RKO (cell line): ENCODE measurements at regions not wholly inside any gene's neighbourhood (a gene's known extent, or its start where the extent isn't known, plus 50 kb on each side); places are given as distances from the start of the nearest gene placed in this dataset.

Source experiments
- DNase-seq: peaks from one replicate; pipeline ENCODE4 v3.0.0-alpha.2; 2016; ENCODE audit warnings: low spot score

DNA sequence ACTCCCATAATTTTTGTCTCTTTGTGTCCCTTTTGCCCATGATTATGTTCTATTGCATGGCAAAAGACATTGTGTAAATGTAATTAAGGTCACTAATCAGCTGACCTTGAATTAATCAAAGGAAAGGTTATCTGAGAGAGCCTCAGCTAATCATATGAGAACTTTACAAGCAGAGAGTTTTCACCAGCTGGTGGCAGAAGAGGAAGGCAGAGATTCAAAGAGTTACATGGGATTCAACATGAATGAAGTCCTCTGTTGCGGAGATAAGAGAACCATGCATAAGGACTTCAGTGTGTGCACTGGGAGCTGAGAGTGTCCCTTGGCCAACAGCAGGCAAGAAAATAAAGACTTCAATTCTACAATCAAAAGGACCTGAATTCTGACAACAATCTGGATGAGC lies 494.1 kb upstream of the ARID1B start:
- no peak for DNase-seq

DNA sequence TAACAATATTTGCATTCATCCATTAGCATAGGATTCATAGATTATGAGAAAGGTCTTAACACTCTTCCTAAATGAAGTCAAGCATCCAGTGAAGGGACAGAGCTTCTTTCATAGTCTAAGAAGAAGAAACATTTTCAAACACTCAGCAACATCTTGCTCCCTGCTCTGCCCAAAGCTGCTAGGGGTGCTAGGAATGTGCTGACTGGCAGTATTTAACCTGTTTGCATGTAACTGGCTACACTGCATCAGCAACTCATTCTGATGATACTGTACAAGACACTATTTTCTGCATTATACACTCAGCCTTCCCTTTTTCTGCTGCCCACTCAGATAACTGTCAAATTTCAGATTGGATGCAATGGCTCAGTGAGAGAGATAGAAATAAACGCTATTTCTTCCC lies 495.1 kb upstream of the ARID1B start:
- no peak for DNase-seq

DNA sequence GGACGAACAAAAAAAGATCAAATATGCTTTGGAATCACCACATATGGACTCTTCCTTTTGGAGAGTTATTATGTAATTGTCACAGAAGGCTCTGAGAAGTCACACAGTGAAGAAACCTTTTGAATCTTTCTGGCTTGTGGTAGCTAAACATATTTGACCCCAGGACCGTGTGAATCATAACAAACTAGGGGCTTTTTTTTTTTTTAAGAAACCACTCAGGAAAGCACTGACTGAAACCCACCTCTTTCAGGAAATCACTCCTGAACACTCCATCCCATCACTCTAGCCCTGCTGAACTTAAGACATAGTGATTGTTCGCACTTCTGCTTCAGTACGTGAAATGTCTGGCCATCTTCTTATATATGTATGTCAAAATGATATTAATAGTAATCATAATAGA lies 495.9 kb upstream of the ARID1B start:
- no peak for DNase-seq

DNA sequence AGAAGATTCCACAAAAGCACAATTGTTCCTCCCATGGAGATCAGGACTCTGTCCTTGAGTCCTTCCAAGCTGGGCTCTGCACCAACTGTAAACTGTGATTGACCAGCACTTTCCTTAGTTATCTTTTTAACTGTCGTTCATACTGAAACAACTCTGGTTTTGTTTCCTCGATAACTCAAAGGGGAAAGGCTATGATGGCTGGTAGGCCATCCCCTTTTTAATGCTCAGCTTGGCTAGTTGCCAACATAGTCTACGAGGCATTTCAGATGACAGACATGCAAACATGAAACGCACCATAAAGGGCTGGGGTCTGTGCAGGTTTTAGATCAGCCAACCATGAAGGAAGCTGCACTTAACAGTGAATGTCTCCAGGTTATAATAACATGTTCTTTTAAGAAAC lies 497.1 kb upstream of the ARID1B start:
- no peak for DNase-seq

DNA sequence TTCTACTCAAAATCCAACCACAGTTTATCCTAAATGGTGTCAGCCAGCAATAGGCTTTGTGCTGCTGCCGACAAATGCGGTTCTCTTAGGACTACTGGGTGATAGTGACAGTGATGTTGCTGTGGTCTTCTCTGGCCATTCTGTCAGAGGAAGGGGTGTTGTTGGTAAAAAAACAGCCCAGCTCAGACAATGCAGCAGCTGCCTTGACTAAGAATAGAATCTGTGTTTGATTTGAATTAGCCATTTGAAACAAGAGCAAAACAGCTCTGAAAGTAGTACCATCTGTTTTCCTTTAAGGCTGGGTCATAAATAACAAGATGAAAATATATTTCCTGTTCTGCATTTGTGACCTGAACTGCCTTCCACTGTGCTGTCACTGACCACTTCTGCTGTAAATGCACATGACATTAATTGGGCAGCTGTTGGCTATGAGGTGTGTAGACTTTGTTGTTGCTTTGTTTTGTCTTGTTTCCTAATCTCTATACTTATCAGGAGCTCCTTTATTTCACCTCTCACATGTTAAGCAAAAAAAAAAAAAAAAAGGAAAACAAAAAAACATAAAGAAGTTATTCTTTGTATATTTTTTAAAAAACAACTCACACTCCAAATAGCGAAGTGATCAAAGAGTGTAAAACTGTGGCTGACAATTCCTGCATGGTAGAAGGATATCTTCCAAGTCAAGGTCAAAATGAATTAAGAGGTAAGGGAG lies 497.8 kb upstream of the ARID1B start:
- DNase-seq: no peak

DNA sequence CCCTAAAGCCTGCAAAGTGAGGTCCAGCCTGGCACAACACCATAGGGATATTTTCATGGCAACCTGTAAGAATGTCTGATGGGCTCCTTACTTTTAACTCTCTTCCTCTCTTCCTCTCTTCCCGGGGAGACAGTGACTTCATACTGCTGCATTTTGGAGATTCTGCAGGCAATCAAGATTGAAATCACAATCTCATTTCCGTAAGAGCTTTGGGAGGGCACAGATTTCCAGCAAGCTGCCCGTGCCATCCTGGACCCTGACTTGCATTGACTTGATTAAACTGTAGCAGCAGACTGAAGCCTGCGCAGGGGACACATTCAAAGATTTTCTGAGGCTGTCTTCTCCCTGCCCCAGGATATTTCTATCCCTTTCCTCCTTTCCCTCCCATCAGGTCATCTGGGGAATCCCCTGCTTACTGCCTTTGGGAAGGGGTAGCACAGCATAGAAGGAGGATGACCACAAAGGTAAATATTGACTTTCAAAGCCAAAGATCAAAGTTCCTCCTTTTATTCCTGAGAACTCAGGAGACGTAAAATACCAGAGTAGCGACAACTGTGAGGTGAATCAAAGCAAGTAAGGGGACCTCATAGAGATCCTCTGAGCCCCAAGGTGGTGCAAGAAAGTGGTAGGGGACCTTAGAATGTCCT lies 504.0 kb upstream of the ARID1B start:
- no peak for DNase-seq

DNA sequence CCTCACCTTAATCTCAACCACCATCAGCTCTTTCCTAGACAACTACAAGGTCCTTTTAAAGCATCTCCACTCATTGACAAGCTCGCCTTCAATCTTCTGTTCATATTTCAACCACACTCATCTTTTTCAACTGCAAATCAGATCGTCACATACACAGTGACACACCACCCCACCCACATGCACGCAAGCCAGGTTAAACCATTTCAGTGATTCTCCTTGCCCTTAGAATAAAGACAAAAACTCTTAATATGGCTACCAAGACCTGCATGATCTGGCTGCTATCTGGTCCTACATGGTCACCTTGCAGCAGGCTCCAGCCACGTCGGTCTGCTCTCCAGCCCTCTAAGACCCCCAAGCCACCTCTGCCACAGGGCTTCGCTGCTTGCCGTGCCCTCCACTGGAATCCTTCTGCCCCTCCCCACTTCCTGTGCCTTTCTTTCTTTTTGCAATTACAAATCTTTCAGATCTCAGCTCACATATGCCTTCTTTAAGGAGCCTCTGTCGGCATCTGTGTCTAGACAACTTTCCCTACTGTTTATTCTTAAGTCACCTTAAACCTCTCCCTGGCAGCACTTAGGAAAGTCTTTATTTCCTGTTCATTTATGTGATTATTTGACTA lies 507.3 kb upstream of the ARID1B start:
- DNase-seq: no peak

DNA sequence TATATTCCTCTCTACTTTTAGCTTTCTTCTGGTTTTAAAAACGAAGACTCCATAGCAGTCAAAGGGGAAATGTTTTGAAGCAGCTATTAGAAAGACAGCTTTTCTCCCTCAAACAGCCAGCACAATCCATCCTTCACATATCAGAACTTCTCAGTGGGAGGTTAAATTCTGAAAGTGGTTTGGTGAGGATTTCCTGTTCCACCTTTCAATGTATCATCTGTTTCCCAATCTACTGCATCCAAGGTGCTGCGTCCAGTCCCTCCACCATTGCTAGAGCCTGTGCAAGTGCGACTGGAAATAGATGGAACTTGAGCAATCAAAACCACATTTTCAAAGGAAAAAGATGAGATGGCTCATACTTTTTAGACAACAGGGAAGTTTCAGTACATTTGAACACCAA lies 508.3 kb upstream of the ARID1B start:
- no peak for DNase-seq

DNA sequence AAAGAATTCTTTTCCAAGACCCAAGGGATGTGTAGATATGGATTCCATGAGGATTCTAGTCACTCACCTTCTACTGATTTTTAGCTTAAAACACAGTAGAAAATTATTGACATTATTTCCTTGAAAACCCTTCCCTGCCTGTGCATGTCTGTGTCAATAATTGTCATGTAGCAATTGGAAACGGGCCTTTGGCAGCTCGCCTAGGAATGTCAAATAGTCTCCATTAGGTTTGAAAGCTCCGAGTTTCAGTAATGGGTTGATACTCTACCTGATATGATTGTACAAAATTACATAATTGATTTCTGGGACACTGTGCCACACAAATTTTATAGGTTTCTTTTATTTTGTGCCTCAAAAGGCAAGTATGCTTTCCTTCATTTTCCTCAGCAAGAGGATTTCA lies 515.2 kb upstream of the ARID1B start:
- DNase-seq: no peak

DNA sequence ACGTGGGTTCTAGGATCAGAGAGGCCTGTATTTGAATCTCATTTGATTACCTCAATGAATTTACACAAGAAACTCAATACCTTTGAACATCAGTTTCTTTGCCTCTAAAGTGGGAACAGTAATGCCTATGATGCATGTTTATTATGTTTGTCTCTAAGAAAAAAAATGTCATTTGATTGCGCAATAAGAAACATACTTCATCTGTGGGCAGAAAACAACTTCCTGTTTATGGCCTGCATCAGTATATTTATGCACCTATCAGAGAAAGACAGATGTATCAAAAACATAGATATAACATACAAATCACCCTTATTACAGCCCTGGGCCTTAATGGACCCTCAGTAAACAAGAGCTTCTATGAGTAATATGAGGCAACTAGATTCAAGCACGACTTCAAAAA lies 516.4 kb upstream of the ARID1B start:
- no peak for DNase-seq

DNA sequence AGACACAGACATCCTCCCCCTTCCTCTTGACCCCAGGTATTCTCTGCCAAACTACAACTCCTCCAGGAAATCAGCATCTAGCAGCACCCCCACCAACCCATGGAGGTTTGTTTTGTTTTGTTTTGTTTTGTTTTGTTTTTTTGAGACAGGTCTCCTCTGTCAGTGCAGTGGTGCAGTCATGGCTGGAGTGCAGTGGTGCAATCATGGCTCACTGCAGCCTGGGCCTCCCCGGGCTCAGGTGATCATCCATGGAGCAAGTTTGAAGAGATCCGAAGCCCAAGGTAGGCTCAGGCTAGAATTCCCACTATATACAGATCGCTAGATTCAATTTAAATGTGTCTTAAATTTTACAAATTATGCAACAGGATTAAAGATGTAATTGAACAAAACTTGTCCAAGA lies 518.2 kb upstream of the ARID1B start:
- no peak for DNase-seq

DNA sequence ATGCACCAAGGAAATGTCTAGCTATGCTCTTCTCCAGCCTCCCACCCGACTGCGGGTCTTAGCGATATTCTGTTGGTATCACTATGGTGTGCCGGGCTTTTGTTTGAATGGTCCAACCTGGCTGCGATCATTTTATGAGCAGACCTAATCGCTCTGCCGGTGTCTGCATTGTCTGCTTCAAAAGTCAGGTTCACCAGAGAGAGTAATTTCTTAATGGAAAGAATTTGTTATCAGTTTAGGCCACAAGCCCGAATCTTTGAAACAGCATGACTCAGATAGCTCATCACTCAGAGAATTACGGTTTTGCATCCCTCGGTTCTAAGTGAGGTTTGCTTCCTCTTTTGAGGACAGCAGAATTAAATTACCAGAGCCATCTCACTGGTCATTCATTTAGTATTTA lies 521.0 kb upstream of the ARID1B start:
- no peak for DNase-seq

DNA sequence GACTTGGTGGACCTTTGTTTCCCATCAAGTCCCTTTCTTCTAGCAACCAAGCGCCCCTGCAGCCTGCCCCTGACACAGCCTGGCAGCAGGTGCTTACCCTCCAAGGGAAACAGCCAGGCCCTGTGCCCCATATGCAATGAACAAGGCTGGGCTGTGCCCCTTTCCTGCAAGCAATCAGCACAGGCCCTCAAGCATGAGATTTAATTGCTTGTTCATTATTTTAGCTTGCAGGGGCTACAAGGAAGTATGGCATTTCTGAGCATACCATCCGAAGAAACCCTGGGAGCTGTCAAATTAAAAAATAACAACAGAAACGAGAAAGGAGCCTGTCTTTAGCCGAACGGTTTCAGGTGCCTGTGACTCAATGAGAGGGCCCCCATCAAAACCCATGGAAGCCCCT lies 522.9 kb upstream of the ARID1B start:
- no peak for DNase-seq

DNA sequence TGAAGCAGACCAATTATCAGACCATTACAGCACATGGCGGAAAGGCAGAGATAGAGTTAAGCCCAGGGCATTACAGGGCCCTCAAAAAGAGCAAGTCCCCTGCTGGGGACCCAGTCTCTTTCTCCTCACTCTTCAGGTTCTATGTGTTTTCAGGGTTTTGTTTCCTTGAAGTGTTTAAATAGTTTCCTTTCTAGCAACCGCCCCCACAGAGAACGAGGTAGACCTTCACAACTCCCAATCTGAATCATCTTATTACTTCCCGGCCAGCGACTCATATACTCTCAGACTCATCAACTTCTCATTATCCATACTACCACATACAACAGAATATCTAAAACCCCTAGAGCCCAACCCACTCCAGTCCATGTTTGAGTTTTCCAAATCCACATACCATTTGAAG lies 526.6 kb upstream of the ARID1B start:
- no peak for DNase-seq

DNA sequence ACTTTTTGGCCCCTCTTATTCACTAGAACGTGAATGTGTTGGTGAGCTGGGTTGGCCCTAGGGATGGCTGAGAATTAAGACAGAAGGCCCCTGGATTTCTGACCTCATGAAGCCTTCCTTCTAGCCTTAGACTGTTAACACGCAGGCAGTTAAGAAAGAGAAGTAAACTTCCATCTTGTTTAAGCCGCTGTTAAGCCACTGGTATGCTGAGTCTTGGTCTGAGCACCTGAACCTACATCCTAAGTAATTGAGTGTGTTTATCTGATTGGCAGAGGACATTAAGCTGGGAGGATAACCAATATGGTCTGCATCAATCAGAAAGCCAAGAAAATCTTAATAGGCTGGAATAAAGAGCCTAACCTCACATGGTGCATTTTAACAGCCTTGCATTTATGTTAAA lies 535.0 kb upstream of the ARID1B start:
- DNase-seq: no peak

DNA sequence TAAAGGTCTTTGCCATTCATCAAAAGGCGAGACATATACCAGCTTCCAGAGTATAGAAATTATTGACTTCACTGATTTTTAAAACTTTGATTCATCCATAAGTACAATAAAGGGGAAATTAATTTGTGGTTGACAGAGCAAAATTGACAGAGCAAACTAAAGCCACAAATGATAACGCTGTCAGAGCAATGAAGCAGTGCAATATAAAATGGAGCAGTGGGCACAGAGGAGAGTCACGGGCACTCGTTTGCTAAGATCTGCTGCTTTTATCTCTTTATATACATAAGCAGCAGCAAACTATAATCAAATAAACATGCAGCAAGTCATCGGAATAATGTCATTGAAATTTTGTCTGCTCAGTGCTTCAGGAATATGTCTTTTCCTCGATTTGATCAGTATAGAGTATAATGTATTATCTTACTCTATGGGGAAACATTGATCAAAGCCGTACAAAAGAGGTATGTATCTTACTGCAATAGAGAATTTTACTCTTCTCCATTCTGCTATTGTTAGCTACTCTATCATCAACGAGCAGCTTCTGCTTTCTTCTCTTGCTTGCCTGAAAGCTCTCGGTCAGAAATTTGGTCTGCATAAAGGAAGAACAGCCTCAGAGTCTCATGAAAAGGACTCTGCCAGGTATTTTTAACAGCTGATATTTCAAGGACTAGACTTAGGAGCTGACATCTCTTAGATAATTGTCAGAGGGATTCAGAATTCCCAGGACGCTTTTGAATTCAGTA lies 546.0 kb upstream of the ARID1B start:
- DNase-seq: no peak

DNA sequence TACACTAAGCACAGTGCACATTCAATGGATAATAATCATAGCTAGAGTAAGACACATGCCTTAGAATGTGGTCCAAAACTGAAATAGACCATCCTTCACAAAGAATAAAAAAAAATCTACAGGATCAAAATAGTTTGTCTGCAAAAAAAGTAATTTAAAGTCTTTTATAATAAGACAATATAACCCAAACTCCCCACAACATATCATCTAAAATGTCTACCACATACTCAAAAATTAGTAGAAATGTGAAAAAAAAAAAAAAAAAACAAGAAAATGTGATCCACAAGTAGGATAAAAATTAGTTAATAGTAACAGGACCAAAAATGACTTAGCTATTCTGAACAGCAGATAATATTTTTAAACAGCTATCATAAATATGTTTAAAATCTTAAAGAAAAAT lies 557.2 kb upstream of the ARID1B start:
- no peak for DNase-seq

DNA sequence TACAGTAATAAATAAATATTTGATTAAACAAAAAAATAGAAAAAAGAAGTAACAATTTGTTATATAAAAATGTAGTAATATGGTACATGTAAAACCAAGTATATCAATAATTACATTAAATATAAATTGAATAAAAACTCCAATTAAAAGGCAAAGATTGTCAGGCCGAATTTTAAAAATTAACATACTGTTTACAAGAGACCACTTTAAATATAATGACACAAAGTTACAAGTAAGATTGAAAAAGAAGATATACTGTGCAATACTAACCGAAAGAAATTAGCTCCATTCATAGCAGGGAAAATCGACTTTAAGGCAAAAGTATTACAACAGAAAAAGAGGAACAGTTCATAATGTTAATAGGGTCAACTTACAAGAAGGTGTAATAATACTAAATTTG lies 571.5 kb upstream of the ARID1B start:
- no peak for DNase-seq

DNA sequence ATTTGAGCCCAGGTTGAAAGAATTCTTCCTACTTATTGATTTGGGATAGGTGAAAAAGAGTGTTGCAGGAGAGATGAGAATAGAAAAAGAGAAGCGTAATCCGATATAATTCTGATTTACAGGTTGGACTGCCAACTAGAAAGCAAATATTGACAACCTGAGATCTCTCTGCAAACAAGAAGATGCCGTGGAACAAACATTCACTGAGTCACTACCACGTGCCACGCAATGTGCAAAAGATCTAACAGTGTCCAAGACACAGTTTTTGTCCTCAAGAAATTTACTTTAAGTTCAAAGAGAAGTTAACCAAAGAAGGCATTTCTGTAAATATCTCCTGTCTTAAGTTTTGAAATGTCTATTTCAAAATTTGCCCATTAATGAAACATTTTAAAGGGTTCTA lies 578.0 kb upstream of the ARID1B start:
- no peak for DNase-seq

DNA sequence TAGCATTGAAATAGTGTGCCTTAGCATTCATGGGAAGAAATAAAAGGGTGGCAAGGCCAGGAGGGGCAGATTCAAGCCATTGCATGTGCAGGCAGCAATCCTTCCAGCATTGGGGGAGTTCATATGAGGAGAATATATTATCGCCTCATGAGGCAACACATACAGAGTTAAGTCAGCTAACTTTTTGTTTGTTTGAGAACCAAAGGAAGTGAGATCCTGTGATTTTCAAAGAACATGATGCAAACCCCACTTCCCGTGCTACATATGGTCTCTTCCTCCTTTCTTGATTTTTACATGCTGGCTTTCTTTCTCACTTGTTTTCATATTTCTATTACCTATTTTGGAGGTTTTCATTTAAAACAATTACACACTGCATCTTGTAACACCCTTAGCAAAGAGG lies 579.7 kb upstream of the ARID1B start:
- DNase-seq: no peak

DNA sequence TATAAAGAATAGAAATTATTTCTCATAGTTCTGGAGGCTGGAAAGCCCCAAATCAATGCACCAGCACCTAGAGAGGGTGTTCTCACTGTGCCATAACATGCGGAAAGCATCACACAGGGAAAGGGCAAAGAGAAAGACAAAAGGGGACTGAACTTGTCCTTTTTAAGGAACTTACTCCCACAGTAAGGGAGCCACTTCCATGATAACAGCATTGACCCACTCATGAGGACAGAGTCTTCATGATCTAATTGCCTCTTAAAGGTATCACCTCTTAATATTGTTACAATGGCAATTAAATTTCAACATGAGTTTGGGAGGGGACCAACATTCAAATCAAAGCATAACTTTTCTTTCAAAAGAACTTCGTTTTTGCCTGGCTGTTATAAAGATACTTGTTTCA lies 582.2 kb upstream of the ARID1B start:
- no peak for DNase-seq

DNA sequence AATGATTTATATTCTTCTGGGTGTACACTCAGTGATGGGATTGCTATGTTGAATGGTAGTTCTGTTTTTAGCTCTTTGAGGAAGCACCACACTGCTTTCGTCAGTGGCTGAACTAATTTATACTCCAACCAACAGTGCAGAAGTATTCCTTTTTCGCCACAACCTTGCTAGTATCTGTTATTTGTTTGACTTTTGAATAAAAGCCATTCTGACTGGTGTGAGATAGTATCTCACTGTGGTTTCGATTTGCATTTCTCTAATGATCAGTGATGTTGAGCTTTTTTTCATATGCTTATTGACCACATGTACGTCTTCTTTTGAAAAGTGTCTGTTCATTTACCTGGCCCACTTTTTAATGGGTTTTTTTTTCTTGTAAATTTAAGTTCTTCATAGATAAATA lies 583.8 kb upstream of the ARID1B start:
- no peak for DNase-seq

DNA sequence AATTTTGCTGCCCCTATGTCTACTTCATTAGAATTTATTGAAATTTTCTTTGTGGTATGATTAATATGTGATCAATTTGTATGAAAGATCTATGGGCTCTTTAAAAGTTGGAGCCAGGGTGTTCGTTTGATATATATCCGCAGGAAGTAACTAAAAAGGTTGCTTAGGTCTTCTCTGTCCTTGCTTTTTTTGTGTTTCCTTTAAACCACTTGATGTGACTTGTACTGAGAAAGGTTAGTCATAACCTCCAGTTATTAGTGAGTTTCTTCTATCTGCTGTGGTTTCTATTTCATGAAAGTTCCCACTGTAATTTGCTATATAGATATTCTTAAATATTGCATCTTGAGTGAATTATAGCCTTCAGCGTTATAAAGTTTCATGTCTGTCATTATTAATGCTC lies 585.3 kb upstream of the ARID1B start:
- DNase-seq: no peak
